Renal pelvis (tissue), 1 donor: ENCODE measurements at regions not wholly inside any gene's neighbourhood (a gene's known extent, or its start where the extent isn't known, plus 50 kb on each side); places are given as distances from the start of the nearest gene placed in this dataset.
A peak's percentile ranks its signal among the peaks of the same experiment; 100 is the strongest.

Experiments used
- DNase-seq: peaks from one replicate; pipeline ENCODE4 v3.0.0-alpha.2; 2013

- DNase-seq = no peak
Measured at GRCh38 chr9:95620722-95621121, 104.0 kb upstream of the PTCH1 start.

- no peak for DNase-seq
Measured at GRCh38 chr9:95620314-95620713, 103.5 kb upstream of the PTCH1 start.

- no peak for DNase-seq
Measured at GRCh38 chr9:95615246-95615645, 98.5 kb upstream of the PTCH1 start.

- no peak for DNase-seq
Measured at GRCh38 chr9:95613670-95614069, 96.9 kb upstream of the PTCH1 start.

GRCh38 chr9:95611354-95611753 lies 94.6 kb upstream of the PTCH1 start:
- no peak for DNase-seq

GRCh38 chr9:95610006-95610785 lies 93.4 kb upstream of the PTCH1 start:
- DNase-seq = no peak

- no peak for DNase-seq
Measured at GRCh38 chr9:95609426-95609825, 92.7 kb upstream of the PTCH1 start.

GRCh38 chr9:95608341-95608740 lies 91.6 kb upstream of the PTCH1 start:
- DNase-seq = no peak

- no peak for DNase-seq
Measured at GRCh38 chr9:95607507-95607906, 90.7 kb upstream of the PTCH1 start.

GRCh38 chr9:95606489-95607350 lies 89.9 kb upstream of the PTCH1 start:
- DNase-seq = no peak

- peak; percentile 81 for DNase-seq
Measured at GRCh38 chr9:95605816-95606488, 89.2 kb upstream of the PTCH1 start.

GRCh38 chr9:95605101-95605500 lies 88.3 kb upstream of the PTCH1 start:
- DNase-seq = no peak

GRCh38 chr9:95598236-95598635 lies 81.5 kb upstream of the PTCH1 start:
- DNase-seq = no peak

- no peak for DNase-seq
Measured at GRCh38 chr9:95595721-95596295, 79.0 kb upstream of the PTCH1 start.

GRCh38 chr9:95592931-95593330 lies 76.2 kb upstream of the PTCH1 start:
- DNase-seq = no peak

- no peak for DNase-seq
Measured at GRCh38 chr9:95588724-95589588, 72.2 kb upstream of the PTCH1 start.

- DNase-seq = no peak
Measured at GRCh38 chr9:95587021-95587964, 70.5 kb upstream of the PTCH1 start.

- DNase-seq = no peak
Measured at GRCh38 chr9:95586326-95586725, 69.6 kb upstream of the PTCH1 start.

GRCh38 chr9:95585824-95586223 lies 69.1 kb upstream of the PTCH1 start:
- DNase-seq = no peak

- no peak for DNase-seq
Measured at GRCh38 chr9:95584176-95584575, 67.4 kb upstream of the PTCH1 start.
